HEK293 (cell line): ENCODE measurements at regions not wholly inside any gene's neighbourhood (a gene's known extent, or its start where the extent isn't known, plus 50 kb on each side); places are given as distances from the start of the nearest gene placed in this dataset.
A peak's percentile ranks its signal among the peaks of the same experiment; 100 is the strongest.

Source experiments
- CTCF ChIA-PET: fragments of 350-600 bp; formaldehyde crosslinking; extraction: SDS; loops from one replicate; lab custom pipeline; 2021; ENCODE audit warnings: antibody characterized with exemption; lab: Yijun Ruan, JAX
- POLR2A ChIA-PET: fragments of 300-600 bp; formaldehyde crosslinking; extraction: SDS; loops from one replicate; lab custom pipeline; 2020; ENCODE audit warnings: antibody characterized with exemption, inconsistent platforms; lab: Yijun Ruan, JAX
- H3K27ac ChIP-seq: fragments of 200-500 bp; sonication (Bioruptor generic); 2 replicates; pipeline ENCODE4 v1.5.1; 2014; ENCODE audit warnings: low read depth, low read length, control low read depth, inconsistent platforms; ENCODE audit errors: extremely low read depth
- H3K36me3 ChIP-seq, 2 experiments: fragments of 200-500 bp in 1 of 2; sonication (Bioruptor generic) in 1 of 2; 1 replicate in 1 of 2; 2 replicates in 1 of 2; pipeline ENCODE4 v1.5.1; 2014 to 2017; ENCODE audit warnings: inconsistent platforms in 2 of 2, low read length in 2 of 2; ENCODE audit not compliant: control insufficient read depth in 2 of 2, insufficient read depth in 1 of 2
- H3K4me1 ChIP-seq: fragments of 200-500 bp; sonication (Bioruptor generic); 2 replicates; pipeline ENCODE4 v1.5.1; 2014; ENCODE audit warnings: mild to moderate bottlenecking, low read length, inconsistent platforms; ENCODE audit not compliant: control insufficient read depth, insufficient read depth
- H3K4me3 ChIP-seq: 2 replicates; pipeline ENCODE4 v1.5.1; 2011; ENCODE audit warnings: low read depth, mild to moderate bottlenecking, control low read depth, low read length, moderate library complexity
- H3K9me3 ChIP-seq: fragments of 200-500 bp; sonication (Bioruptor generic); 2 replicates; pipeline ENCODE4 v1.5.1; 2014; ENCODE audit warnings: low read depth, low read length, inconsistent platforms; ENCODE audit not compliant: control insufficient read depth, insufficient read depth
- ATF2 ChIP-seq: fragments of 450-650 bp; formaldehyde crosslinking; IDR thresholded peaks from 2 replicates; pipeline ENCODE4 v1.5.1; 2016; ENCODE audit warnings: missing biosample characterization, missing genetic modification characterization, low read depth
- GLI4 ChIP-seq: fragments of 450-650 bp; formaldehyde crosslinking; IDR thresholded peaks from 2 replicates; pipeline ENCODE4 v1.5.1; 2016; ENCODE audit warnings: missing biosample characterization, missing genetic modification characterization
- GLIS2 ChIP-seq: fragments of 450-650 bp; formaldehyde crosslinking; IDR thresholded peaks from 2 replicates; pipeline ENCODE4 v1.5.1; 2016; ENCODE audit warnings: missing biosample characterization, missing genetic modification characterization
- KLF1 ChIP-seq: fragments of 450-650 bp; formaldehyde crosslinking; IDR thresholded peaks from 2 replicates; pipeline ENCODE4 v1.5.1; 2016; ENCODE audit warnings: missing biosample characterization, missing genetic modification characterization
- MZF1 ChIP-seq: fragments of 450-650 bp; formaldehyde crosslinking; IDR thresholded peaks from 2 replicates; pipeline ENCODE4 v1.5.1; 2017; ENCODE audit warnings: missing biosample characterization, missing genetic modification characterization, borderline replicate concordance
- TCF7L2 ChIP-seq: IDR thresholded peaks from 2 replicates; pipeline ENCODE4 v1.6.1; 2011; ENCODE audit warnings: low read depth, mild to moderate bottlenecking, inconsistent platforms, low read length, moderate library complexity, borderline replicate concordance
- ZNF146 ChIP-seq: fragments of 450-650 bp; formaldehyde crosslinking; IDR thresholded peaks from 2 replicates; pipeline ENCODE4 v1.5.1; 2016; ENCODE audit warnings: missing biosample characterization, missing genetic modification characterization
- ZNF184 ChIP-seq: fragments of 450-650 bp; IDR thresholded peaks from 2 replicates; pipeline ENCODE4 v1.5.1; 2018; ENCODE audit warnings: missing biosample characterization, mild to moderate bottlenecking, missing genetic modification characterization
- ZNF202 ChIP-seq: fragments of 450-650 bp; formaldehyde crosslinking; IDR thresholded peaks from 2 replicates; pipeline ENCODE4 v1.5.1; 2016; ENCODE audit warnings: missing biosample characterization, missing genetic modification characterization, borderline replicate concordance
- ZNF211 ChIP-seq: fragments of 450-650 bp; formaldehyde crosslinking; IDR thresholded peaks from 2 replicates; pipeline ENCODE4 v1.5.1; 2016; ENCODE audit warnings: low read depth, missing biosample characterization, missing genetic modification characterization
- ZNF366 ChIP-seq: fragments of 450-650 bp; formaldehyde crosslinking; conservative IDR thresholded peaks from 2 replicates; pipeline ENCODE4 v1.5.1; 2016; ENCODE audit warnings: missing biosample characterization, missing genetic modification characterization
- ZNF544 ChIP-seq: fragments of 450-650 bp; formaldehyde crosslinking; IDR thresholded peaks from 2 replicates; pipeline ENCODE4 v1.5.0; 2017; ENCODE audit warnings: missing biosample characterization, missing genetic modification characterization
- ZNF654 ChIP-seq: fragments of 450-650 bp; formaldehyde crosslinking; IDR thresholded peaks from 2 replicates; pipeline ENCODE4 v1.5.1; 2016; ENCODE audit warnings: low read depth, missing biosample characterization, missing genetic modification characterization
- ZNF658 ChIP-seq: fragments of 450-650 bp; formaldehyde crosslinking; IDR thresholded peaks from 2 replicates; pipeline ENCODE4; 2016; ENCODE audit warnings: missing biosample characterization, missing genetic modification characterization
- ZNF776 ChIP-seq: fragments of 450-650 bp; formaldehyde crosslinking; IDR thresholded peaks from 2 replicates; pipeline ENCODE4 v1.5.0; 2017; ENCODE audit warnings: missing biosample characterization, missing genetic modification characterization, borderline replicate concordance
- TF ChIP-seq, protein P1 (sequence below): fragments of 450-650 bp; formaldehyde crosslinking; IDR thresholded peaks from 2 replicates; pipeline ENCODE4 v1.5.1; 2016; ENCODE audit warnings: missing biosample characterization, missing genetic modification characterization
- TF ChIP-seq, protein P2 (sequence below): fragments of 450-650 bp; formaldehyde crosslinking; IDR thresholded peaks from 2 replicates; pipeline ENCODE4 v1.5.1; 2016; ENCODE audit warnings: missing biosample characterization, missing genetic modification characterization

GRCh38 chr20:11833825-11834224 lies 83.9 kb upstream of the BTBD3 start (continued):
- TF ChIP-seq, protein P1, sequence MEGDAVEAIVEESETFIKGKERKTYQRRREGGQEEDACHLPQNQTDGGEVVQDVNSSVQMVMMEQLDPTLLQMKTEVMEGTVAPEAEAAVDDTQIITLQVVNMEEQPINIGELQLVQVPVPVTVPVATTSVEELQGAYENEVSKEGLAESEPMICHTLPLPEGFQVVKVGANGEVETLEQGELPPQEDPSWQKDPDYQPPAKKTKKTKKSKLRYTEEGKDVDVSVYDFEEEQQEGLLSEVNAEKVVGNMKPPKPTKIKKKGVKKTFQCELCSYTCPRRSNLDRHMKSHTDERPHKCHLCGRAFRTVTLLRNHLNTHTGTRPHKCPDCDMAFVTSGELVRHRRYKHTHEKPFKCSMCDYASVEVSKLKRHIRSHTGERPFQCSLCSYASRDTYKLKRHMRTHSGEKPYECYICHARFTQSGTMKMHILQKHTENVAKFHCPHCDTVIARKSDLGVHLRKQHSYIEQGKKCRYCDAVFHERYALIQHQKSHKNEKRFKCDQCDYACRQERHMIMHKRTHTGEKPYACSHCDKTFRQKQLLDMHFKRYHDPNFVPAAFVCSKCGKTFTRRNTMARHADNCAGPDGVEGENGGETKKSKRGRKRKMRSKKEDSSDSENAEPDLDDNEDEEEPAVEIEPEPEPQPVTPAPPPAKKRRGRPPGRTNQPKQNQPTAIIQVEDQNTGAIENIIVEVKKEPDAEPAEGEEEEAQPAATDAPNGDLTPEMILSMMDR (tag by site-specific recombination) = no peak
- TF ChIP-seq ZNF544 (tag by site-specific recombination) (no peak), KLF1 (tag by site-specific recombination) (no peak), ZNF211 (tag by site-specific recombination) (no peak), ZNF658 (tag by site-specific recombination) (no peak)
- TF ChIP-seq, protein P2, sequence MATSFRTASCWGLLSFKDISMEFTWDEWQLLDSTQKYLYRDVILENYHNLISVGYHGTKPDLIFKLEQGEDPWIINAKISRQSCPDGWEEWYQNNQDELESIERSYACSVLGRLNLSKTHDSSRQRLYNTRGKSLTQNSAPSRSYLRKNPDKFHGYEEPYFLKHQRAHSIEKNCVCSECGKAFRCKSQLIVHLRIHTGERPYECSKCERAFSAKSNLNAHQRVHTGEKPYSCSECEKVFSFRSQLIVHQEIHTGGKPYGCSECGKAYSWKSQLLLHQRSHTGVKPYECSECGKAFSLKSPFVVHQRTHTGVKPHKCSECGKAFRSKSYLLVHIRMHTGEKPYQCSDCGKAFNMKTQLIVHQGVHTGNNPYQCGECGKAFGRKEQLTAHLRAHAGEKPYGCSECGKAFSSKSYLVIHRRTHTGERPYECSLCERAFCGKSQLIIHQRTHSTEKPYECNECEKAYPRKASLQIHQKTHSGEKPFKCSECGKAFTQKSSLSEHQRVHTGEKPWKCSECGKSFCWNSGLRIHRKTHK (tag by site-specific recombination) = no peak

- Histone ChIP-seq H3K36me3 (no peaks in the 10 kb centered on the region), H3K4me3 (no peak overlapping the region), H3K9me3 (no peaks in the 10 kb centered on the region), H3K27ac (no peak overlapping the region), H3K4me1 (no peaks in the 10 kb centered on the region)
- ChIA-PET CTCF (no interaction called here), POLR2A (no interaction called here)
- TF ChIP-seq ZNF654 (tag by site-specific recombination) (peak; percentile 41), ZNF366 (tag by site-specific recombination) (no peak)
Measured at GRCh38 chr20:11838076-11838636, 79.5 kb upstream of the BTBD3 start.

GRCh38 chr20:11841972-11842461 lies 75.7 kb upstream of the BTBD3 start:
- POLR2A ChIA-PET = no interaction called here
- CTCF ChIA-PET = no interaction called here
- no peak overlapping the region for H3K27ac ChIP-seq
- no peaks in the 10 kb centered on the region for H3K4me1 ChIP-seq
- TF ChIP-seq ZNF146 (tag by site-specific recombination) = 0 out of 2 replicates have a peak, but pooled peaks have one; percentile 25
- no peak for TF ChIP-seq MZF1
- no peak for TF ChIP-seq ZNF184
- no peak for TF ChIP-seq TCF7L2
- no peak for TF ChIP-seq ZNF776 (tag by site-specific recombination)
- no peak for TF ChIP-seq GLI4 (tag by site-specific recombination)
- TF ChIP-seq ATF2 = 0 out of 2 replicates have a peak, but pooled peaks have one; percentile 56
- TF ChIP-seq GLIS2 (tag by site-specific recombination) = no peak
- TF ChIP-seq ZNF202 = no peak
- H3K9me3 ChIP-seq = no peaks in the 10 kb centered on the region
- no peaks in the 10 kb centered on the region for H3K36me3 ChIP-seq
- no peak overlapping the region for H3K4me3 ChIP-seq
